ACHN (cell line): ENCODE measurements at regions not wholly inside any gene's neighbourhood (a gene's known extent, or its start where the extent isn't known, plus 50 kb on each side); places are given as distances from the start of the nearest gene placed in this dataset.
A peak's percentile ranks its signal among the peaks of the same experiment; 100 is the strongest.

Experiments
- DNase-seq: peaks from one replicate; pipeline ENCODE4 v3.0.0-alpha.2; 2015
- in situ Hi-C: cut with HindIII; loops from 2 replicates; pipeline ENCODE4 v1.10.0; 2017; ENCODE audit warnings: low sequenced_read_pairs, low pct_ligation_motif_present, low pct_unique_long_range_greater_than_20kb

DNA sequence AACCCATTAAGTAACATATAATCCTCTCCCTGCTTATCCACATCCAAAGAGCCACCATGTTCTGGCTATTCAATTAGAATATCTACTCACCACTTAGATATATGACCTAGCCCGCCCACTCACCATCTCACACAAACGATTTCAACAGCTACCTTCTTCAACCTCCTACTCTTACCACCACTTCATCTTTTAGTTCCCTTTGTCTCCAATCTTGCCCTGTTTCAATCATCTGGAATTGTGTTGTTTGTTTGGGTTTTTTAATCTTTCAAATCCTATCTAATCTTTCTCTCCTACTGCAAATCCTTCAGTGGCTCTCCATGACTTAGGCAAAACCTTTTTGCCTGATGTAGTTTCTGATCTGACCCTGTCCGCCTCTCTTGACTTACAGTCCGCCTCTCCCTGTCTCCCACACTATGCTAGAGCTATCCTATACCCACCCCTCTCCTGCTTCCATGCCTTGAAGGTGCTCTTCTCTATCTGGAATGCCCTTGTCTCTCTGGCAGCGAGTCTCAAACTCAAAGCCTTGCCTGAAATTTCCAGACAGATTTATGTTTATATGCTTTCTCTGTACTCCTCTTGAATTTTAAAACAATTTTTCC lies 161.0 kb upstream of the CRY1 start:
- in situ Hi-C loops: no loop called here

DNA sequence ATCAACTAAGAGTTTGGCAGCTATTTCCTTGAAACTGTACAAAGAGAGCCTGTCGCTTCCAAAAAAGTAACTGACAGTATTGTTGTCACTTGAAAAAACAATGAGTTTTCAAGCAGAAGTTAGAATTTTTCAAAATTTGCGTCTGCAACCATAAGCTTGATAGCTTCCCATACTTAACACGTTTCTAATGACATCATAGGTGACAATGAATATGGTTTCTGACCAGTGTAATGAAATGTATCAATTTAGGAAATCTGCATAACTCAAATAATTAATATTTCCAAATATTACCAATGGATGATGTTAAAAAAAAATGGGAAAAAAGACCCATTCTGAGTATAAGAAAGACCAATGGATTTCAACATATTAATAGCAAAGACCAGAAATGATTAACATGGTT lies 165.4 kb upstream of the CRY1 start:
- in situ Hi-C loops: no loop called here

More for the DNA sequence above, 161.0 kb upstream of the CRY1 start:
- DNase-seq: no peak

DNA sequence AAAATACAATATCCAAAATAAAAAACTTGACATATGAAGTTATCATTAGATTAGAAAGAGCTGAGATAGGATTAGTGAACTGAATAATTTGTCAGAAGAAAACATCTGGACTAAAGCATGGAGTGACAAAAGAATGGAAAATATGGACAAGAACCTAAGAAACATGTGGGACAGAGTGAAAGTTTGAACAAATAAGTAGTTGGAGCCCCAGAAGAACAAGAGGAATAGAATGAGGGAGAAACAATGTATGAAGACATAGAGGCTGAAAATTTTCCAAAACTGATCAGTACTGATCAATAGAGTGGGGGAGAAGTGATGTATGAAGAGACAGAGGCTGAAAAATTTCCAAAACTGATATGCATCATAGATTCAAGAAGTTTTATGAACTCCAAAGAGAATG lies 170.6 kb upstream of the CRY1 start:
- no peak for DNase-seq

More for the DNA sequence above, 165.4 kb upstream of the CRY1 start:
- no peak for DNase-seq

DNA sequence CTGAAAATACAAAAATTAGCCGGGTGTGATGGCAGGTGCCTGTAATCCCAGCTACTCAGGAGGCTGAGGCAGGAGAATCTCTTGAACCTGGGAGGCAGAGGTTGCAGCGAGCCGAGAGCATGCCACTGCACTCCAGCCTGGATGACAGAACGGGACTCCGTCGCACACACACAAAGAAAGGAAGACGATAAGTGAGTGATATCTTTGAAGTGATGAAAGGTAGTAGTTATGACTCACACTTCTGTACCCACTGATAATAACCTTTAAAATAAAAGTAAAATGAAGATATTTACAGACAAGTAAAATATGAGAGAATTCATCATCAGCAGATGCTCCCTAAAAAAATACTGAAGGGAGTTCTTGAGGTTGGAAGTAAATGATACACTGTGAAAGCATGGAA lies 171.3 kb upstream of the CRY1 start:
- in situ Hi-C loops: no loop called here
- no peak for DNase-seq

More for the DNA sequence above, 170.6 kb upstream of the CRY1 start:
- in situ Hi-C loops: no loop called here

DNA sequence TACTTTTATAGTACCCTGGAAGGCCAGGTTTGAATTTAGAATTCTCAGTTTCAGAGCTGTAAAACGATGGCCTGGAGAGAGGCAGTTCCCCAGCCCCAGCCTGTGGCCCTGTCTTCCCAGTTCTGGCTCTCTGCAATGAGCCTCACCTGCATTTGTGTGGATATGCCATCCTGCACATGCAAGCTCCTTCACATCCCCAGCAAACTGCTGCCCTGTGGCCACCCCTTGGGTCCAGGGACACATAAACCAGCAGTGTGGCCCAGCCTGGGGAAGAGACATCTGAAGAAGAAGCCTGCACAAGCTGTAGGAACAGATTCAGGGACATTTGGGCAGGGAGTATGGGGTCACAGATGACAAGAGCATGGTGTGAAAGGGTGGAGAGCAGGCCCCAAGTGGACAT lies 174.3 kb upstream of the CRY1 start:
- in situ Hi-C loops: no loop called here
- DNase-seq: no peak

DNA sequence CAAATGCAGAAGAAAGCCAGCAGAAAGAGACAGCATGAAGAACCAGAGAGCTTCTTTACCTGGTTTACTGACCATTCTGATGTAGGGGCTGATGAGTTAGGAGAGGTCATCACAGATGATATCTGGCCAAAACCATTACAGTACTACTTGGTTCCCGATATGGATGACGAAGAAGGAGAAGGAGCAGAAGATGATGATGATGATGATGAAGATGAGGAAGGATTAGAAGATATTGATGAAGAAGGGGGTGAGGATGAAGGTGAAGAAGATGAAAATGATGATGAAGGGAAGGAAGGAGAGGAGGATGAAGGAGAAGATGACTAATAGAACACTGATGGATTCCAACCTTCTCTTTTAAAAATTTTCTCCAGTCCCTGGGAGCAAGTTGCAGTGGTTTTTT lies 178.2 kb upstream of the CRY1 start:
- no peak for DNase-seq
- in situ Hi-C loops: no loop called here

DNA sequence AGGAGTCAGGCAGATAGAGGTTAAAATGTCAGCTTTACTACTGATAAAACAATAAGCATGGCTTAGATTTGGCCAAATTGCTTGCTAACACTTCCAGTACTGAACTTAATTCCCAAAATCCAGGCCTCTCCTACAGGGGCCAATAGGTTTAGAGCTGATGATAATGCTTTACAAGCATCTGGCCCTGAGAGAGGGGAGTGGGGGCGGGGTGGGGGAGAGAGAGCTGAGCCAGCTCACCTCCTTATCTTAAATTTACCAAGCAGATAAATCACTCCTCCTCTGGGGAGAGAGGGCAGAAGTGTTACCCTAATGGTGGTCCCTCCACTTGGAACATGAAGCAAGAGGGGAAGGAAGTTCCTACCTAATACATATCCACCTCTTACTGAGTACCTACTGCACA lies 182.2 kb upstream of the CRY1 start:
- no peak for DNase-seq
- in situ Hi-C loops: no loop called here

DNA sequence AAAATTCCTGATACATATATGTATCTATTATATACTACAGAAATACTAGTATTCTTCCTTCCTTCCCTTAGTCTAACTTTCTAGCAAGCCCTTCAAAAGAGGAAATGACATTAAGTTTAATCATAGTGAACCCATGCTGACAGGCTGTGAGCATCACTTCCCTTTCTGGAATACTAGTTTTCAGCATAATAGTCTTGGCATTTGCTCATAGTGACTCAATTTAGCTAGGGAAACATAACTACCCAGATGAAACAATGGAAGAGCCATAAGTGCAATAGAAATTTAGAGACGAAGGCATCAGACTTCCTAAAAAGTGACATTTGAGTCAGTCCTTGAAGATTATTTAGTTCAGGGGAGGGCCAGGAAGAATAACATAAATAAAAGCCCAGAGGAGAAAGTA lies 184.5 kb upstream of the CRY1 start:
- DNase-seq: no peak
- in situ Hi-C loops: no loop called here

DNA sequence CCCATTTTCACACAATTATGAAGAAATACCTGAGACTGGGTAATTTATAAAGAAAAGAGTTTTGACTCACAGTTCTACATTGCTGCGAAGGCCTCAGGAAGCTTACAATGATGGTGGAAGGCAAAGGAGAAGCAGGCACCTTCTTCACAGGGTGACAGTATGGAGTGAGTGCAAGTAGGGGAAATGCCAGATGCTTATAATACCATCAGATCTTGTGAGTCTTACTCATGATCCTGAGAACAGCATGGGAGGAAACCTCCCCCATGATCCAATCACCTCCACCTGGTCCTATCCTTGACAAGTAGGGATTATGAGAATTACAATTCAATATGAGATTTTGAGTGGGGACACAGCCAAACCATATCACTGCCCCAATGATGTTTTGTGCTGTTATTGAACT lies 189.3 kb upstream of the CRY1 start:
- in situ Hi-C loops: no loop called here
- no peak for DNase-seq

DNA sequence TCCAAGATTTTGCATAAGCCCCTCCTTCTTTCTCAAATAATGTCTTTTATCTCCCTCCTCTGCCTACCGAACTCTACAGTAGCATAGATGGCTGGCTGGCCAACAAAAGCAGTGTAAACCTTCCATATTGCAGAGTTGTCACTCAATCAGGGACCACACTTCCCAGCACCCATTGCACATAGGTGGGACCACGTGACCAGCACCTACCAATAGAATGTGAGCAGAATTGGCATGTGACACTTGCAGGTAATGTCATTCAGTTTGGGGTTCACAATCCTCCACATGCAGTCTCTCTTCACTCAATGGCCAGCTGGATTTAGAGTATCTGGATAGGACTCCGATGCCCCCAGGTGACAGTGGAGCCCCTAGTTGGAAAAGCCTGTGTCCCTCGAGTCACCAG lies 190.3 kb upstream of the CRY1 start:
- in situ Hi-C loops: no loop called here
- no peak for DNase-seq

DNA sequence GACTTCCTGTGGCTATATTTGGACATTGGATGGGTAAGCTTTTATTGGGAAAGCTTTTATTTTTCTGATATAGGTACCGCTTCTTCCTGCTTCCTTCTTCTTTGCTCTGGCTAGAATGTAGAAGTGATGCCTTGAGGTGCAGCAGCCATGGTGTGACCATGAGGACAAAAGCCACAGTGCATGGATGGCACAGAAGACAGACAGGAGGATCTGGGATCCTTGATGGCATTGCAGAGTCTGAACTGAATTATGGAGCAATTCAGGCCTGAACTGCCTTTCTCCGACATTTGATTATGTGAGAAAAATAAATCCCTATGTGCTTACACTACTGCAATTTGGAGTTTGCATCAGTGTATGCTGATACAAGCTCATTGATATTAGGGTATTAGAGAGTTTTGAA lies 191.3 kb upstream of the CRY1 start:
- no peak for DNase-seq
- in situ Hi-C loops: no loop called here

DNA sequence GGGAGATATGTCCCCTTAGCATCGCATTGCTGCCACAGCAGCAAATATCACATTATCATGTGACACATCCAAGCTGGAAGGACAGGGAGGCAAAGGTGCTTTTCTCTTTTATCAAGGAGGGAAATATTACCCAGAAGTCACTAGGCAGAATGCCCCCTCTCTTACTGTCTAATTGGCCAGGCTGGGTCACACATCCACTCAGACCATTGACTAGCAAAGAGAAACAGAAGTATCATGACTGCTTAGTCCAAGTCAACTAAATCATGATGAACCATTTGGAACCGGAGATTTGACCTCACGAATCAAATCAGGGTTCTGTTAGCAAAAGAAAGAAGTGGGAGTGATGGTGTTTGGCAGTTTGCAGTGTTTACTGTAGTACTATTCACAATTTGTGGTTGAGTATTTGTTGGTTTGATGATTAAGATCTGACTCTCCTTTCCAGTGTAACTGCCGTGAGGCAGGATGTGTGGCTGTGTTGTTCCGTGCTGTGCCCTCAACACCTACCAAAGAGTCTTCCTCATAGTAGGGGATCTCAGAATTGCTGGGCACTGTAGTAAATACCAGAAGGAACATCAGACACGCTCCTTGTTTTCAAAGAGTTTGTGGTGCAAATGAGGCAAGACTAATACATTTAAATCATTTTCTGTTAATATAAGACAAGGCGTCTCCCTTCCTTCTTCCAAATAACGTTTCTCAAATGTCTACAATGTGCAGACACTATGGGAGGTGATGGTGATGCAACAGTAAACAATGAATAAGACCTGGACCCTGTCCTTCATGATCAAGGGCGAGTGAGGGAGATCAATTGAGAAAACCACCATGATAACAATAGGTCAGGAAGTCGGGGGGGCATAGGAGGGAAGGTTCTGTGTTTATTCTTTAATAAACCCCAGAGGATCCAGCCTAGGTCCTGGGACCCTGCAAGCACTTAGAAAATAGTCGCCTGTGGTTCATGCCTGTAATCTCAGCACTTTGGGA lies 194.4 kb upstream of the CRY1 start:
- no peak for DNase-seq
- in situ Hi-C loops: no loop called here

DNA sequence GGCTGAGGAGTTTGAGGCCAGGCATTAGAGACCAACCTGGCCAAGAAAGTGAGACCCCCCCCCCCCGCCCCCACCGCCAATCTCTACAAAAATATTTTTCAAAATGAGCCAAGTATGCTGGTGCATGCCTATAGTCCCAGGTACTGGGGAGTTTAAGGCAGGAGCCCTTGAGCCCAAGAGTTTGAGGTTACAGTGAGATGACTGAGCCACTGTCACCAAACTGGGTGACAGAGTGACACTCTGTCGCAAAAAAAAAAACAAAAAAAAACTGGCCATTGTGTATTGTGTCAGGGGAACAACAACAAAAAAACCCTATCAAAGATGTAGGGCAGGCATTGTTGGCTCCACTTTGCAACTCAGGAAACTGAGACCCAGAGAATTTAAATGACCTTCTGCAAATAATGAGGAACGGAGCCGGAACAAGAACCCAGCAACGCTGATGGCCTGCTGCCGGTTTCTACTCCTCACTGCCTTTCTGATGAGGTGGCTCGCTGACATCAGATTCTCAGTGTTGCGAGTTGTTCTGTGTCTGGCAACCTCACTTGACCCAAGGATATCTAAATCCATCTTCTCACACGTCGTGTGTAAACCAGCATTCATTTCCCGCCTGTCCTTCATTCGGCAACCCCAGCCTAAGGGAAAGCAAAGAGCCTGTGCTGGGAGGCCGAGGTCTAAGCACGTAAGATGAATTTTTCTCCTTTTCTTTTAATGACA lies 195.2 kb upstream of the CRY1 start:
- in situ Hi-C loops: no loop called here
- DNase-seq: no peak

DNA sequence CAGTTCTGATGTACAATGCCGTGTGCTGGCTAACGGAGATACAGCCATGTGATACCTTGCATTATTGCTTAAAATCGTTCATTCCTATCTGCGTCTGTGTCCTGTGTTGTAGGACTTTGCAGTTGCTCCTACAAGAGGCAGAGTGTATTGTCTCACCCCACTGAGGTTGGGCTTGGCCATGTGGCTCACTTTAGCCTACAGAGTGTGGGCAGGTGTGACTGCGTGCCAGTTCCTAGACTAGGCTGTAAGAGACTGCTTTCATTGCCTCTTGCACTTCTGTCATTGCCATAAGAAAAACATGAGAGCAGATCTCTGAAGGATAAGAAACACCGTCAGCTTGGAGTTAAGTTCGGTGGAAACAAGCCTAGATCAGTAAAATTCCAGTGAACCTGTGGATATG lies 197.7 kb upstream of the CRY1 start:
- DNase-seq: no peak
- in situ Hi-C loops: no loop called here

DNA sequence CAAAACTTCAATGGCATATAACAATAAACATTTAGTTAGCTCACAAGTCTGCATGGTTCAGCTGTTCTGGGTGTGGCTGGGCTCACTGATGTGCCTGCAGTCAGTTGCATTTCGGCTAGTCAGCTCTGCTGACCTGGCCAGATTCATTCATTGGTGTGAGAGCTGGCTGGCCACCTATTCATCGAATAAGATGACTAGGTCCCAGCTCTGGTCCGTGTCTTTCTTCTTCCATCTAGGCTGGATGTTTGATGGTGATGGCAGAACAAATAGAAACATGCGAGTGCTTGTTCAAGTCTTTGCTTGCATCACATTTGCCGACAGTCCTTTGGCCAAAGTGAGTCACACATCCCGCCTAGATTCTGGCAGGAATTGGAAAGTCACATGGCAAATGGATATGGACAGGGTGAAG lies 203.3 kb upstream of the CRY1 start:
- in situ Hi-C loops: no loop called here
- DNase-seq: no peak

DNA sequence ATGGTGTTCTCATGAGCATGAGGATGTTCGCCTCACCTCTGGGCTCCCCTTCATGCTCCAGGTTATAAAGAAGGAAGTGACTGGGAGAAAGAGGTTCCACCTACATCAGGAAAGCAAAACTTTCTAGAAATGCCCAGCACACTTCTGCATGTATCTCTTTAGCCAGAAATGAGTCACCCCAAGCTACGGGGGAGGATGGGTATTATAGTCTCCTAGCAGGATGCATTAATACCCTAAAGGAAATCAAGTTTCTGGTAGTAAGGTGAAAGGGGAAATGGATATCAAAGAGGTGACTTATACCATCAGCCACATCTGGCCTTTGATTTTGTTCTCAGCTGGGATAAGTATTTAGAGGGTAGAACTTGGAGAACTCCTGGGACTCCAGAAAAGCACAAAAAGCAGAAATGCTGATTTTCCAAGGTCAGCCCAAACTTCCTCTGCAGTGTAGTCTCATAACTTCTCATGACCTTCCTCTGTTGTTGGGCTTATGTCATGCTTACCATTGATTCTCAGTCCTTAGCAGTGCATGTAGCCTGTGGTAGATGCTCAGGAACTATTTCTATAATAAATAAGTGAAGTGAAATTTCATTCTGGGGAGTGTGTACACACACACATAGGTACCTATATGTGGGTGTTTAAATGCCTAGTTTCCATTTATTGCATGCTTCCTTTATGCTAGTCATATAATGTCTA lies 209.4 kb upstream of the CRY1 start:
- in situ Hi-C loops: no loop called here
- DNase-seq: no peak

DNA sequence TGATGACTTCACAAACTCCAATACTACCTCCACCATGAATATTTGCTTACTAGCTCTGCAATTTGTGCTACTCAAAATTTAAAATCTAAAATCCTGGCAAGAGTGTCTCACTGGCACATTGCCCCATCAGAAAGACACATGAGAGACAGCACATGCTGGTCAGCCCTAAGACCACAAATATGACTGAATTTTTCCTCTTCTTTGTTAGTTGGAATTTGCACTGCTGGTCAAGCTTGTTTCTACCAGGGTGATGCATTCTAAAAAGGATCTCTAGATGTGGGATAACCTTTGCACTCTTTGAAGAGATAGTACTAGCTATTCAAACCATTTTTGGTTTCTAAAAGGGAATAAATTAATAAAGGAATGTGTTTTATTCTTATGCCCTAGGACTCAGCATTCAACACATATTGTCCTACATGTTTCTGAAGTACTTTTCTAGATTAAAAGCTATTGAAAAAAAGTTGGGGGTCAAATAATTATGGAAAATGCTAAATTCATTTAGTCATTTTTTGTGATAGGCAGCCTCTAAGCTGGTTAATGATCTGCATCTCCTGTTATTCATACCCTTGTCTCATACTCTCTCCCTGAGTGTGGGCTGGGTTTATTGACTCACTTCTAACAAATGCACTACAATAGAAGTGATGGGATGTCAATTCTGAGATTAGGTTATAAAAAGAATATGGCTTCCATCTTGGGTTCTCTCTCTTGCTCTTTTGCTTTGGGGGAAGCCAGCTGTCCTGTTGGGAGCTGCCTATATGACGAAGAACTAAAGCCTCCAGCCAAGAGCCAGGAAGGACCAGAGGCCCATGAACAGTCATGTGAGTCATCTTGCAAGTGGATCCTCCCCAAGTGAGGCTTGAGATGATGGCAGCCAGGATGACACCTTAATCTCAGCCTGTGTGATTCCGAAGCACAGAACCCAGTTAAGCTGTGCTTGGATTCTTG lies 211.5 kb upstream of the CRY1 start:
- in situ Hi-C loops: no loop called here
- peak; percentile 65 for DNase-seq

DNA sequence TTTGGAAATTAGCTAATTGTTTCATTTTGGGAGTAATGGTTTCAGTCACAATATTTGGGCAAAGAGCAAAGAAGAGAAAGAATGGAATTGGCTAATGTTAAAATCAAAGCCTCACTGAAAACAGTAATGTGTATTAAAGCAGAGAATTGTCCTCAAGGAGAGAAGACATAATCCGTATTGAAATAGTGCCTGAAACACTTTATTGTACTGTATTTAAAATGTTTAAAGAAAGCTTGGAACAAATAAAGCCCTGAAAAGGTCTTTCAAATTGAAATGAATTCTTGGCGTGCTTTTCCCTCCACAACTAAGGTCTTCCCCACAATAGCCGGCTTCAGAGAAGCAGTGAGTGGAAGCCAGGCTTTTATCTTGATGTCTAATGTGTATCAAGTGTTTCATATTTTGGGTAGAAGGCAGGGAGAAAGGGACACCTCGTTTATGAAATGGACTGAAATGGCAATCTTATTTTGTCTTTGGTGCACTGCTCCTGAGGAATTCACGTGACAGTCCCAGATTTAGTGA lies 212.9 kb upstream of the CRY1 start:
- no peak for DNase-seq

More for the DNA sequence above, 212.9 kb upstream of the CRY1 start:
- in situ Hi-C loops: no loop called here
